ENCODE measurements at regions not wholly inside any gene's neighbourhood (a gene's known extent, or its start where the extent isn't known, plus 50 kb on each side); places are given as distances from the start of the nearest gene placed in this dataset.
"Not testable (repeated sequence)": the region's sequence is repeated elsewhere in the genome, so short reads cannot be mapped to it uniquely, and the experiment has no call there.

GRCh38 chr1:204771358-204771757 is 85.8 kb upstream of the LRRN2 start:
- no peak for DNase-seq (ENCODE audit: low read depth in 2 of 2)
- TF ChIP-seq CTCF (IDR thresholded peaks at IDR 0.05; ENCODE audit: low read depth, low read length) = no peak
- H3K4me3 ChIP-seq (replicated peaks in 1 of 2; ENCODE audit: low read depth in 2 of 2, low read length in 2 of 2) = no peak overlapping the region

GRCh38 chr1:204773246-204773645 is 87.7 kb upstream of the LRRN2 start:
- no peak overlapping the region for H3K4me3 ChIP-seq (replicated peaks in 1 of 2; ENCODE audit: low read depth in 2 of 2, low read length in 2 of 2)
- DNase-seq (ENCODE audit: low read depth in 2 of 2) = no peak
- TF ChIP-seq CTCF (IDR thresholded peaks at IDR 0.05; ENCODE audit: low read depth, low read length) = no peak

- no peak for DNase-seq (ENCODE audit: low read depth in 2 of 2)
- TF ChIP-seq CTCF (IDR thresholded peaks at IDR 0.05; ENCODE audit: low read depth, low read length) = no peak
- no peak overlapping the region for H3K4me3 ChIP-seq (replicated peaks in 1 of 2; ENCODE audit: low read depth in 2 of 2, low read length in 2 of 2)
Measured at GRCh38 chr1:204775546-204775945, 90.0 kb upstream of the LRRN2 start.

- no peak overlapping the region for H3K4me3 ChIP-seq (replicated peaks in 1 of 2; ENCODE audit: low read depth in 2 of 2, low read length in 2 of 2)
- no peak for DNase-seq (ENCODE audit: low read depth in 2 of 2)
- no peak for TF ChIP-seq CTCF (IDR thresholded peaks at IDR 0.05; ENCODE audit: low read depth, low read length)
Measured at GRCh38 chr1:204777591-204777990, 92.1 kb upstream of the LRRN2 start.

- no peak overlapping the region for H3K4me3 ChIP-seq (replicated peaks in 1 of 2; ENCODE audit: low read depth in 2 of 2, low read length in 2 of 2)
- TF ChIP-seq CTCF (IDR thresholded peaks at IDR 0.05; ENCODE audit: low read depth, low read length) = no peak
- no peak for DNase-seq (ENCODE audit: low read depth in 2 of 2)
Measured at GRCh38 chr1:204780630-204781029, 90.0 kb upstream of the NFASC start.

- H3K4me3 ChIP-seq (replicated peaks in 1 of 2; ENCODE audit: low read depth in 2 of 2, low read length in 2 of 2) = no peak overlapping the region
- no peak for TF ChIP-seq CTCF (IDR thresholded peaks at IDR 0.05; ENCODE audit: low read depth, low read length)
- peak; percentile 19 to 44 for DNase-seq (ENCODE audit: low read depth in 2 of 2)
Measured at GRCh38 chr1:204782118-204782700, 88.5 kb upstream of the NFASC start.

- not testable (repeated sequence) for H3K4me3 ChIP-seq (replicated peaks in 1 of 2; ENCODE audit: low read depth in 2 of 2, low read length in 2 of 2); DNase-seq (ENCODE audit: low read depth in 2 of 2)
Measured at GRCh38 chr1:204785023-204785422, 85.6 kb upstream of the NFASC start.
